A673 (cell line): ENCODE measurements at regions not wholly inside any gene's neighbourhood (a gene's known extent, or its start where the extent isn't known, plus 50 kb on each side); places are given as distances from the start of the nearest gene placed in this dataset.

Experiments used
- BruUV-seq: library from RNA; stranded (reverse); fragments of 400-500 nt; replicated peaks from 2 replicates; lab custom pipeline; 2021; lab: Mats Ljungman, UMichigan
- CTCF ChIA-PET: fragments of 300-600 bp; sonication (Branson Sonifier 250); formaldehyde crosslinking; loops from one replicate; lab custom pipeline; 2022; ENCODE audit warnings: antibody characterized with exemption; lab: Charles Lee
- POLR2A ChIA-PET: fragments of 300-600 bp; sonication (Branson Sonifier 250); formaldehyde crosslinking; loops from one replicate; lab custom pipeline; 2022; ENCODE audit warnings: antibody characterized with exemption; ENCODE audit not compliant: low non-redundant PET; lab: Charles Lee
- DNase-seq: peaks from one replicate; pipeline ENCODE4 v3.0.0-alpha.2; 2015; ENCODE audit warnings: low spot score
- H3K27ac ChIP-seq: fragments of 200-600 bp; sonication (generic); 2 replicates; pipeline ENCODE4 v1.5.1; 2016; ENCODE audit warnings: mixed run types, low read depth, mild to moderate bottlenecking, mixed read lengths, antibody characterized with exemption, low read length; ENCODE audit not compliant: poor library complexity, severe bottlenecking
- H3K27me3 ChIP-seq: fragments of 200-600 bp; sonication (generic); replicated peaks from 2 replicates; pipeline ENCODE4 v1.6.1; 2017; ENCODE audit warnings: mixed run types, low read depth, mild to moderate bottlenecking, mixed read lengths, antibody characterized with exemption, low read length; ENCODE audit not compliant: insufficient read depth, poor library complexity
- H3K36me3 ChIP-seq: fragments of 200-600 bp; sonication (generic); 2 replicates; pipeline ENCODE4 v1.6.1; 2016; ENCODE audit warnings: mixed run types, mild to moderate bottlenecking, mixed read lengths, antibody characterized with exemption, low read length; ENCODE audit not compliant: insufficient read depth, poor library complexity, severe bottlenecking
- H3K4me1 ChIP-seq: fragments of 200-600 bp; sonication (generic); 2 replicates; pipeline ENCODE4 v1.6.1; 2017; ENCODE audit warnings: mixed run types, mild to moderate bottlenecking, mixed read lengths, antibody characterized with exemption, low read length; ENCODE audit not compliant: insufficient read depth, poor library complexity, severe bottlenecking
- H3K4me3 ChIP-seq: fragments of 200-600 bp; sonication (generic); 2 replicates; pipeline ENCODE4 v1.5.1; 2016; ENCODE audit warnings: low read depth, mixed run types, mild to moderate bottlenecking, mixed read lengths, low read length; ENCODE audit not compliant: poor library complexity, severe bottlenecking
- H3K9me3 ChIP-seq: fragments of 200-600 bp; sonication (generic); 2 replicates; pipeline ENCODE4 v1.6.1; 2016; ENCODE audit warnings: mixed run types, low read depth, mild to moderate bottlenecking, mixed read lengths, antibody characterized with exemption, low read length; ENCODE audit not compliant: poor library complexity, severe bottlenecking
- CTCF ChIP-seq: fragments of 300-800, 200-600 bp; sonication (generic); conservative IDR thresholded peaks from 2 replicates; pipeline ENCODE4 v1.5.1; 2017; ENCODE audit warnings: low read depth, mild to moderate bottlenecking, antibody characterized with exemption, low read length, moderate library complexity, mixed read lengths
- EZH2 ChIP-seq: fragments of 200-600 bp; sonication (generic); IDR thresholded peaks from 2 replicates; pipeline ENCODE4 v1.6.1; 2017; ENCODE audit warnings: borderline replicate concordance, low read depth, mild to moderate bottlenecking, mixed read lengths, antibody characterized with exemption, low read length; ENCODE audit not compliant: poor library complexity, severe bottlenecking
- intact Hi-C: fragments of 100-400 bp; cut with micrococcal nuclease; formaldehyde crosslinking; loops from one replicate; pipeline ENCODE4 v1.10.0; 2022; ENCODE audit not compliant: unreplicated experiment

- H3K27ac ChIP-seq: no peak overlapping the region
- no peak for DNase-seq
- no peaks in the 10 kb centered on the region for H3K27me3 ChIP-seq
- no TSS peak for BruUV-seq
- TF ChIP-seq CTCF (no peak), EZH2 (no peak)
- H3K4me3 ChIP-seq: no peak overlapping the region
- ChIA-PET POLR2A (no interaction called here), CTCF (no interaction called here)
- no peaks in the 10 kb centered on the region for H3K36me3 ChIP-seq
- intact Hi-C loops: no loop called here
- H3K4me1 ChIP-seq: no peaks in the 10 kb centered on the region
- no peaks in the 10 kb centered on the region for H3K9me3 ChIP-seq
Measured at GRCh38 chr3:13264468-13264795, 155.7 kb downstream of the NUP210 start.

GRCh38 chr3:13263770-13264467, 156.2 kb downstream of the NUP210 start:
- BruUV-seq: no TSS peak

GRCh38 chr3:13262493-13263211, 157.5 kb downstream of the NUP210 start:
- Histone ChIP-seq H3K36me3 (no peaks in the 10 kb centered on the region), H3K27me3 (no peaks in the 10 kb centered on the region), H3K4me3 (no peak overlapping the region), H3K27ac (no peak overlapping the region), H3K9me3 (no peaks in the 10 kb centered on the region), H3K4me1 (no peaks in the 10 kb centered on the region)
- BruUV-seq: no TSS peak
- intact Hi-C loops: no loop called here
- DNase-seq: peak; percentile 22
- CTCF ChIA-PET: no interaction called here
- no peak for TF ChIP-seq EZH2
- no peak for TF ChIP-seq CTCF
- POLR2A ChIA-PET: no interaction called here

More at GRCh38 chr3:13263770-13264467, 156.2 kb downstream of the NUP210 start:
- Histone ChIP-seq H3K27me3 (no peaks in the 10 kb centered on the region), H3K27ac (no peak overlapping the region), H3K4me3 (no peak overlapping the region), H3K4me1 (no peaks in the 10 kb centered on the region), H3K36me3 (no peaks in the 10 kb centered on the region), H3K9me3 (no peaks in the 10 kb centered on the region)
- ChIA-PET POLR2A (no interaction called here), CTCF (no interaction called here)
- intact Hi-C loops: no loop called here
- DNase-seq: no peak
- no peak for TF ChIP-seq CTCF
- no peak for TF ChIP-seq EZH2
